GM18505 (cell line): ENCODE measurements at regions not wholly inside any gene's neighbourhood (a gene's known extent, or its start where the extent isn't known, plus 50 kb on each side); places are given as distances from the start of the nearest gene placed in this dataset.

Experiments used
- ATAC-seq: cut with Tn5 transposase; IDR thresholded peaks from one replicate; pipeline ENCODE4 v1.9.1; 2021; ENCODE audit not compliant: unreplicated experiment
- POLR2A ChIP-seq: IDR thresholded peaks from 4 replicates; pipeline ENCODE4 v1.6.1; 2011; ENCODE audit warnings: borderline replicate concordance; ENCODE audit not compliant: insufficient read depth, insufficient read length; ENCODE audit errors: extremely low read depth

- ATAC-seq, result no peak
- TF ChIP-seq POLR2A, result no peak
These were observed 163.5 kb upstream of the LYZL2 start for GRCh38 chr10:30793093-30793492.

- no peak for TF ChIP-seq POLR2A
- ATAC-seq, result no peak
These were observed 162.5 kb upstream of the LYZL2 start for GRCh38 chr10:30792025-30792424.

- no peak for ATAC-seq
- no peak for TF ChIP-seq POLR2A
These were observed 161.7 kb upstream of the LYZL2 start for GRCh38 chr10:30791197-30791611.

GRCh38 chr10:30789806-30790205 lies 160.3 kb upstream of the LYZL2 start:
- no peak for ATAC-seq
- no peak for TF ChIP-seq POLR2A

GRCh38 chr10:30788307-30788706 lies 158.8 kb upstream of the LYZL2 start:
- no peak for ATAC-seq
- no peak for TF ChIP-seq POLR2A

- no peak for TF ChIP-seq POLR2A
These were observed 157.4 kb upstream of the LYZL2 start for GRCh38 chr10:30786906-30787305.

GRCh38 chr10:30786131-30786530 lies 156.6 kb upstream of the LYZL2 start:
- no peak for TF ChIP-seq POLR2A
- no peak for ATAC-seq

More at GRCh38 chr10:30786906-30787305, 157.4 kb upstream of the LYZL2 start:
- no peak for ATAC-seq

- TF ChIP-seq POLR2A, result no peak
- ATAC-seq, result no peak
These were observed 155.5 kb upstream of the LYZL2 start for GRCh38 chr10:30784897-30785605.

GRCh38 chr10:30784524-30784896 lies 155.0 kb upstream of the LYZL2 start:
- no peak for ATAC-seq
- no peak for TF ChIP-seq POLR2A

GRCh38 chr10:30783939-30784501 lies 154.5 kb upstream of the LYZL2 start:
- no peak for TF ChIP-seq POLR2A
- peak; percentile 44 for ATAC-seq

- ATAC-seq, result peak; percentile 42
- no peak for TF ChIP-seq POLR2A
These were observed 153.2 kb upstream of the LYZL2 start for GRCh38 chr10:30782537-30783461.

- no peak for ATAC-seq
- TF ChIP-seq POLR2A, result no peak
These were observed 152.6 kb upstream of the LYZL2 start for GRCh38 chr10:30782157-30782536.

GRCh38 chr10:30781670-30782121 lies 152.1 kb upstream of the LYZL2 start:
- no peak for TF ChIP-seq POLR2A
- no peak for ATAC-seq
